HG03575 (cell line): ENCODE measurements at regions not wholly inside any gene's neighbourhood (a gene's known extent, or its start where the extent isn't known, plus 50 kb on each side); places are given as distances from the start of the nearest gene placed in this dataset.

ENCODE experiments used
- ATAC-seq: cut with Tn5 transposase; IDR thresholded peaks from one replicate; pipeline ENCODE4 v1.9.1; 2021; ENCODE audit not compliant: unreplicated experiment, insufficient number of reproducible peaks, low FRiP score; ENCODE audit errors: extremely low read depth

- no peak for ATAC-seq
These were observed 1299.3 kb upstream of the WWC1 start for GRCh38 chr5:166992108-166992507.

- ATAC-seq: no peak
These were observed 1298.3 kb upstream of the WWC1 start for GRCh38 chr5:166992874-166993722.

GRCh38 chr5:166994226-166994625, 1297.2 kb upstream of the WWC1 start:
- no peak for ATAC-seq

- ATAC-seq: no peak
These were observed 1290.2 kb upstream of the WWC1 start for GRCh38 chr5:167001246-167001645.

GRCh38 chr5:167008705-167009104, 1282.7 kb upstream of the WWC1 start:
- no peak for ATAC-seq

- ATAC-seq: no peak
These were observed 1280.2 kb upstream of the WWC1 start for GRCh38 chr5:167011196-167011595.

GRCh38 chr5:167012123-167013034, 1279.1 kb upstream of the WWC1 start:
- ATAC-seq: no peak

GRCh38 chr5:167014401-167015056, 1276.9 kb upstream of the WWC1 start:
- no peak for ATAC-seq

- ATAC-seq: no peak
These were observed 1271.0 kb upstream of the WWC1 start for GRCh38 chr5:167020418-167020817.

- ATAC-seq: no peak
These were observed 1262.0 kb upstream of the WWC1 start for GRCh38 chr5:167029488-167029887.

- no peak for ATAC-seq
These were observed 1260.8 kb upstream of the WWC1 start for GRCh38 chr5:167030500-167031120.

- no peak for ATAC-seq
These were observed 1254.9 kb upstream of the WWC1 start for GRCh38 chr5:167036585-167036984.

GRCh38 chr5:167049043-167049663, 1242.3 kb upstream of the WWC1 start:
- no peak for ATAC-seq

GRCh38 chr5:167049771-167050567, 1241.5 kb upstream of the WWC1 start:
- no peak for ATAC-seq

- no peak for ATAC-seq
These were observed 1240.7 kb upstream of the WWC1 start for GRCh38 chr5:167050568-167051401.

GRCh38 chr5:167051402-167051768, 1240.1 kb upstream of the WWC1 start:
- ATAC-seq: no peak

- ATAC-seq: no peak
These were observed 1238.7 kb upstream of the WWC1 start for GRCh38 chr5:167052791-167053190.
